NCI-H69 (cell line): ENCODE measurements at regions not wholly inside any gene's neighbourhood (a gene's known extent, or its start where the extent isn't known, plus 50 kb on each side); places are given as distances from the start of the nearest gene placed in this dataset.

ENCODE experiments used
- DNase-seq: peaks from one replicate; lab custom pipeline; 2025; lab: John Stamatoyannopoulos, UW

GRCh38 chr18:10388373-10388772, 66.1 kb upstream of the APCDD1 start:
- no peak for DNase-seq

DNA sequence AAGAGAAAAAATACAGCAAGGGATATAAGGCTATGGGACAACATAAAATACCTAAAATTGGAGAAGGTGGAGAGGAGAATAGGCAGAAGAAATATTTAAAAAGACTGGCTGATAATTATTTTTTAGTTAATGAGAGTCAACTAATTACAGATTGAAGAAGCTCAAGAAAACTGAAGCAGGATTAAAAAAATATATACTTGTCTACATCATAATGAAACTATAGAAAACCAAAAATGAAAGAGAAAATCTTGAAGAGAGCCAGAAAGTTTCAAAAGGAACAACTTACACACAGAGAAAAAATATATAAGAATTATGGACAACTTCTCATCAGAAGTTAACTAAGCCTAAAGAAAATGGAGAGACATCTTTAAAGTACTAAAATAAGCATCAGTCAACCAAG, 62.9 kb upstream of the APCDD1 start:
- DNase-seq: no peak

GRCh38 chr18:10397004-10397403, 57.4 kb upstream of the APCDD1 start:
- DNase-seq: no peak

- DNase-seq: peak; percentile 79
These were observed 55.9 kb upstream of the APCDD1 start for GRCh38 chr18:10398571-10398970.

DNA sequence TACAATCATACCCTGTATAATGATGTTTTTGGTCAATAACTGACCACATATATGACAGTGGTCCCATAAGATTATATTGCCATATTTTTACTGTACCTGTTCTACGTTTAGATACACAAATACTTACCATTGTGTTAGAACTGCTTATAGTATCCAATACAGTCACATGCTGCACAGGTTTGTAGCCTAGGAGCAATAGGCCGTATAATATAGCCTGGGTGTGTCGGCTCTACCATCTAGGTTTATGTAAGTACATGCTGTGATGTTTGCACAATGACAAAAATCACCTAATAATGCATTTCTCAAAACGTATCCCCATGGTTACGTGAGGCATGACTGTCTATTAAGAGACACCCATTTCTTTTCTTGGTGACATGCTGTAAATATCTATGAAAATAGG, 55.0 kb upstream of the APCDD1 start:
- peak; percentile 78 for DNase-seq

- DNase-seq: peak; percentile 38
These were observed 53.7 kb upstream of the APCDD1 start for GRCh38 chr18:10400534-10401307.

- DNase-seq: peak; percentile 94
These were observed 52.9 kb upstream of the APCDD1 start for GRCh38 chr18:10401521-10401920.

- peak; percentile 69 for DNase-seq
These were observed 52.5 kb upstream of the APCDD1 start for GRCh38 chr18:10401930-10402329.

DNA sequence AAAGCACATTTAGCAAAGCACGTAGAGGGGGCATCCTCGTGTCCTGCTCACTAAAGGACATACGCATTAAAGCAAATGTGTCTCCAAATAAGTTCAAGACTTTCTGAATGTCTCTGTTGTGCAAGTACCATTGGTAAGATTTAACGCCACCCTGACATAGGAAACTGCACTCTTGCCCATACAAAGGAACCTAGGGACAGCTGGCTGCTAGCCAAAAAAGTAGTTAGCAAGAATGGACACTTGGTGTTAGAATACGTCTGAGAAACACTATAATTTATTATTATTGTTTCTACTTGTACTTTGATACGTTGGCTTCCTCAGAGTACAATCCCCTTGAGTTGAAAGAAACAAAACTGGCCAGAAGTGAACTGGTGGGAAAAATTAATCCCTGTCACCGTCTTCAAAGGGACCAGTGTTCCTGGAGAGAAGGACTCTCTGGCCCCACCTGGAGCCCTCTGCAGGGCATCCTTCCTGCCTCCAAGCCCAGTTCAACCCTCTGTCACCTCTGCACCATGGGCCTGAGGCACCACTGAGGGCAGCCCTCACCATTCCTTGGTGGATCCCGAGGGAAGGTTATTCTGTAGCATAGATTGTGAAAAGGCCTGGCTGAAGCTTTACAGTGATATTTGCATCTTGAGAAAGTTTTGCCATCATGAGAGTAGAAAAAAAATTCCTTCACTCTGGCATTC, 51.4 kb upstream of the APCDD1 start:
- peak; percentile 80 for DNase-seq

DNA sequence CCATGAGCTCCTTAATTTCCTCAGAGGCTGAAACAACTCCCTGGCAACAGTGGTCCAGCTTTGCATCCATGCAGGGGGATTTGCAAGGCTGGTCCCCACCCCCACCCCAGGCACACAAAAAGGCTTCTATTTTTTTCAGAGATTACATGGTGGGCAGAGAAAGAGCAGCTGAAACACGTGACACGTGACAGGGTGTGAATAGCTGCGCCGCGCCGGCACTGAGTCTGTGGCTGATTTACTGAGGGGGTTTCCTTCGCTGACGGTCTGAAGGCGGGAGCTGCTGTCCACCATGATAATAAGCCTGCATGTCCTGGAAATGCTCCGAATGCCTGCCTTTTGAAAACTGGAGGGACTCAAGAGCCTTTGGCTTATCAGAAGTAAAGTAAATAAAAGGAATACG, 50.7 kb upstream of the APCDD1 start:
- DNase-seq: no peak

DNA sequence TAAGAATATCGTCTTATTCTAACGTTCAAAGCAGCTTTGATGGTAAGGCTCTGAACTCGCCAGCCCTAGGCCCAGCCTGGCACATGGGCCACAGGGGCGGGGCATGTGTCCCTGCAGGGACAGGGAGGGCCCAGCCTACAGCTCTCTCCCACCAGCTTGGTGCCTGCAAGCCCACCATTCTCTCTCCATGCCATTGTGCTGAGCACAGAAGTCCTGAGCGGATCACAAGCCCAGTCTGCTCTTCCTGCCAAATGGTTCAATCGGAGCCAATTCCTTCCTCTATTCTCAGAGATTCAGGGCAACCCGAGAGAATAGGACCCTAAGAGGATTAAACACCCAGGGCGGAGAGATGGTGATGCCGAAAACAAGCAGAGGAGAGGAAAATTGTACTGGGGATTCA, 50.3 kb upstream of the APCDD1 start:
- peak; percentile 50 for DNase-seq
